WTC11 (cell line): ENCODE measurements at regions not wholly inside any gene's neighbourhood (a gene's known extent, or its start where the extent isn't known, plus 50 kb on each side); places are given as distances from the start of the nearest gene placed in this dataset.

Experiments used
- ETV6 ChIP-seq: sonication (generic); formaldehyde crosslinking; IDR thresholded peaks from 2 replicates; pipeline ENCODE4 v1.8.1; 2022; ENCODE audit warnings: mild to moderate bottlenecking, missing genetic modification reagents
- NR2C2 ChIP-seq: sonication (generic); formaldehyde crosslinking; IDR thresholded peaks from 2 replicates; pipeline ENCODE4 v1.8.0; 2022; ENCODE audit warnings: mild to moderate bottlenecking, missing genetic modification reagents
- ZNF138 ChIP-seq: sonication (generic); formaldehyde crosslinking; conservative IDR thresholded peaks from 2 replicates; pipeline ENCODE4 v1.8.1; 2022; ENCODE audit warnings: mild to moderate bottlenecking, moderate library complexity, missing genetic modification reagents
- TF ChIP-seq, protein P1 (sequence below): fragments of 200-600 bp; IDR thresholded peaks from 2 replicates; pipeline ENCODE4 v1.8.0; 2022; ENCODE audit warnings: antibody characterized with exemption
- TF ChIP-seq, protein P2 (sequence below): sonication (generic); formaldehyde crosslinking; IDR thresholded peaks from 2 replicates; pipeline ENCODE4 v1.8.0; 2022; ENCODE audit warnings: missing genetic modification reagents

DNA sequence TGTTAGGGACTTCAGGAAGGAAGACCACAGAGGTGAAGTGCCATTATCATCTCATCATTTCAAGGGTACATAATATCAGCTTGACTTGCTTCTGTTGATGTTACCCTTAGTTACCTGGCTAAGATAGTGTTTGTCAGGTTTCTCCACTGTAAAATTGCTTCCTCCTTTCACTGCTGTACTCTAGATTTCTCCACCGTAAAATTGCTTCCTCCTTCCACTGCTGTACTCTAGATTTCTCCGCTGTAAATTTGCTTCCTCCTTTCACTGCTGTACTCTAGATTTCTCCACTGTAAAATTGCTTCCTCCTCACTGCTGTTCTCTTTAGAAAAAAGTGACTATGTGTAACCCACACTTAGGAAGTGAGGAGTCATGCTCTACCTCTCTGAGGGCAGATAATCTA, 1460.3 kb downstream of the SUCLG1 start:
- TF ChIP-seq ETV6 (no peak), ZNF138 (CRISPR knock-in tag) (no peak), NR2C2 (no peak)
- TF ChIP-seq, protein P1, sequence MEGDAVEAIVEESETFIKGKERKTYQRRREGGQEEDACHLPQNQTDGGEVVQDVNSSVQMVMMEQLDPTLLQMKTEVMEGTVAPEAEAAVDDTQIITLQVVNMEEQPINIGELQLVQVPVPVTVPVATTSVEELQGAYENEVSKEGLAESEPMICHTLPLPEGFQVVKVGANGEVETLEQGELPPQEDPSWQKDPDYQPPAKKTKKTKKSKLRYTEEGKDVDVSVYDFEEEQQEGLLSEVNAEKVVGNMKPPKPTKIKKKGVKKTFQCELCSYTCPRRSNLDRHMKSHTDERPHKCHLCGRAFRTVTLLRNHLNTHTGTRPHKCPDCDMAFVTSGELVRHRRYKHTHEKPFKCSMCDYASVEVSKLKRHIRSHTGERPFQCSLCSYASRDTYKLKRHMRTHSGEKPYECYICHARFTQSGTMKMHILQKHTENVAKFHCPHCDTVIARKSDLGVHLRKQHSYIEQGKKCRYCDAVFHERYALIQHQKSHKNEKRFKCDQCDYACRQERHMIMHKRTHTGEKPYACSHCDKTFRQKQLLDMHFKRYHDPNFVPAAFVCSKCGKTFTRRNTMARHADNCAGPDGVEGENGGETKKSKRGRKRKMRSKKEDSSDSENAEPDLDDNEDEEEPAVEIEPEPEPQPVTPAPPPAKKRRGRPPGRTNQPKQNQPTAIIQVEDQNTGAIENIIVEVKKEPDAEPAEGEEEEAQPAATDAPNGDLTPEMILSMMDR = no peak
- TF ChIP-seq, protein P2, sequence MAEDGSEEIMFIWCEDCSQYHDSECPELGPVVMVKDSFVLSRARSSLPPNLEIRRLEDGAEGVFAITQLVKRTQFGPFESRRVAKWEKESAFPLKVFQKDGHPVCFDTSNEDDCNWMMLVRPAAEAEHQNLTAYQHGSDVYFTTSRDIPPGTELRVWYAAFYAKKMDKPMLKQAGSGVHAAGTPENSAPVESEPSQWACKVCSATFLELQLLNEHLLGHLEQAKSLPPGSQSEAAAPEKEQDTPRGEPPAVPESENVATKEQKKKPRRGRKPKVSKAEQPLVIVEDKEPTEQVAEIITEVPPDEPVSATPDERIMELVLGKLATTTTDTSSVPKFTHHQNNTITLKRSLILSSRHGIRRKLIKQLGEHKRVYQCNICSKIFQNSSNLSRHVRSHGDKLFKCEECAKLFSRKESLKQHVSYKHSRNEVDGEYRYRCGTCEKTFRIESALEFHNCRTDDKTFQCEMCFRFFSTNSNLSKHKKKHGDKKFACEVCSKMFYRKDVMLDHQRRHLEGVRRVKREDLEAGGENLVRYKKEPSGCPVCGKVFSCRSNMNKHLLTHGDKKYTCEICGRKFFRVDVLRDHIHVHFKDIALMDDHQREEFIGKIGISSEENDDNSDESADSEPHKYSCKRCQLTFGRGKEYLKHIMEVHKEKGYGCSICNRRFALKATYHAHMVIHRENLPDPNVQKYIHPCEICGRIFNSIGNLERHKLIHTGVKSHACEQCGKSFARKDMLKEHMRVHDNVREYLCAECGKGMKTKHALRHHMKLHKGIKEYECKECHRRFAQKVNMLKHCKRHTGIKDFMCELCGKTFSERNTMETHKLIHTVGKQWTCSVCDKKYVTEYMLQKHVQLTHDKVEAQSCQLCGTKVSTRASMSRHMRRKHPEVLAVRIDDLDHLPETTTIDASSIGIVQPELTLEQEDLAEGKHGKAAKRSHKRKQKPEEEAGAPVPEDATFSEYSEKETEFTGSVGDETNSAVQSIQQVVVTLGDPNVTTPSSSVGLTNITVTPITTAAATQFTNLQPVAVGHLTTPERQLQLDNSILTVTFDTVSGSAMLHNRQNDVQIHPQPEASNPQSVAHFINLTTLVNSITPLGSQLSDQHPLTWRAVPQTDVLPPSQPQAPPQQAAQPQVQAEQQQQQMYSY (CRISPR knock-in tag) = no peak
